HEK293 (cell line): ENCODE measurements at regions not wholly inside any gene's neighbourhood (a gene's known extent, or its start where the extent isn't known, plus 50 kb on each side); places are given as distances from the start of the nearest gene placed in this dataset.

Experiments used
- CTCF ChIP-seq: fragments of 450-650 bp; formaldehyde crosslinking; IDR thresholded peaks from 2 replicates; pipeline ENCODE4 v1.5.1; 2016; ENCODE audit warnings: missing biosample characterization, missing genetic modification characterization
- GLI2 ChIP-seq: fragments of 450-650 bp; formaldehyde crosslinking; IDR thresholded peaks from 2 replicates; pipeline ENCODE4; 2017; ENCODE audit warnings: missing biosample characterization, missing genetic modification characterization, low read depth, borderline replicate concordance
- GLI4 ChIP-seq: fragments of 450-650 bp; formaldehyde crosslinking; IDR thresholded peaks from 2 replicates; pipeline ENCODE4 v1.5.1; 2016; ENCODE audit warnings: missing biosample characterization, missing genetic modification characterization
- REST ChIP-seq: fragments of 450-650 bp; formaldehyde crosslinking; IDR thresholded peaks from 2 replicates; pipeline ENCODE4 v1.5.1; 2016; ENCODE audit warnings: missing biosample characterization, missing genetic modification characterization
- TCF7L2 ChIP-seq: IDR thresholded peaks from 2 replicates; pipeline ENCODE4 v1.6.1; 2011; ENCODE audit warnings: low read depth, mild to moderate bottlenecking, inconsistent platforms, low read length, moderate library complexity, borderline replicate concordance
- ZBTB44 ChIP-seq: fragments of 450-650 bp; IDR thresholded peaks from 2 replicates; pipeline ENCODE4 v1.5.1; 2018; ENCODE audit warnings: missing biosample characterization, mild to moderate bottlenecking, missing genetic modification characterization
- ZEB2 ChIP-seq: fragments of 450-650 bp; formaldehyde crosslinking; IDR thresholded peaks from 2 replicates; pipeline ENCODE4 v1.5.1; 2016; ENCODE audit warnings: missing biosample characterization, missing genetic modification characterization
- ZNF214 ChIP-seq: fragments of 450-650 bp; formaldehyde crosslinking; IDR thresholded peaks from 2 replicates; pipeline ENCODE4 v1.5.1; 2017; ENCODE audit warnings: missing biosample characterization, mild to moderate bottlenecking, missing genetic modification characterization, borderline replicate concordance
- ZNF555 ChIP-seq: fragments of 450-650 bp; formaldehyde crosslinking; conservative IDR thresholded peaks from 2 replicates; pipeline ENCODE4 v1.5.1; 2017; ENCODE audit warnings: missing biosample characterization, mild to moderate bottlenecking, missing genetic modification characterization, inconsistent platforms
- ZNF560 ChIP-seq: fragments of 450-650 bp; formaldehyde crosslinking; IDR thresholded peaks from 2 replicates; pipeline ENCODE4 v1.5.1; 2017; ENCODE audit warnings: missing biosample characterization, missing genetic modification characterization, borderline replicate concordance
- ZNF707 ChIP-seq: fragments of 450-650 bp; formaldehyde crosslinking; IDR thresholded peaks from 2 replicates; pipeline ENCODE4 v1.5.1; 2016; ENCODE audit warnings: missing biosample characterization, missing genetic modification characterization

- TF ChIP-seq ZNF707 = no peak
- no peak for TF ChIP-seq CTCF
- no peak for TF ChIP-seq REST (tag by site-specific recombination)
- no peak for TF ChIP-seq ZNF214 (tag by site-specific recombination)
- TF ChIP-seq ZEB2 (tag by site-specific recombination) = no peak
- TF ChIP-seq ZNF560 (tag by site-specific recombination) = no peak
- no peak for TF ChIP-seq GLI4 (tag by site-specific recombination)
- peak; percentile 80; the same call in 1 of the 2 replicates for TF ChIP-seq TCF7L2
- TF ChIP-seq GLI2 = no peak
- TF ChIP-seq ZBTB44 (tag by site-specific recombination) = no peak
- no peak for TF ChIP-seq ZNF555 (tag by site-specific recombination)
These were observed 236.1 kb downstream of the FBXO8 start for GRCh38 chr4:174047363-174047762.
